Suprapubic skin (tissue), 4 donors: ENCODE measurements at regions not wholly inside any gene's neighbourhood (a gene's known extent, or its start where the extent isn't known, plus 50 kb on each side); places are given as distances from the start of the nearest gene placed in this dataset.

Experiments used
- DNase-seq, 2 donors: peaks; one replicate each; pipeline ENCODE4 v3.0.0-alpha.2; 2019; ENCODE audit warnings: low spot score in 2 of 2
- H3K27ac ChIP-seq: fragments of 200-600 bp; sonication (generic); one replicate; pipeline ENCODE4 v1.5.1; 2019
- H3K27me3 ChIP-seq: fragments of 200-600 bp; sonication (generic); one replicate; pipeline ENCODE4 v1.5.1; 2019
- H3K36me3 ChIP-seq: fragments of 200-600 bp; sonication (generic); one replicate; pipeline ENCODE4 v1.5.1; 2019
- H3K4me1 ChIP-seq: fragments of 200-600 bp; sonication (generic); one replicate; pipeline ENCODE4 v1.5.1; 2019
- H3K4me3 ChIP-seq: fragments of 200-600 bp; sonication (generic); one replicate; pipeline ENCODE4 v1.5.1; 2019; ENCODE audit warnings: mild to moderate bottlenecking
- H3K9me3 ChIP-seq: fragments of 200-600 bp; sonication (generic); one replicate; pipeline ENCODE4 v1.5.1; 2019
- CTCF ChIP-seq, 2 donors: fragments of 200-600 bp in 1 of 2; fragments of 450-650 bp in 1 of 2; sonication (generic) in 1 of 2; IDR thresholded peaks; one replicate each; pipeline ENCODE4 v1.5.1; 2016 to 2019; ENCODE audit warnings: antibody characterized with exemption in 2 of 2, mild to moderate bottlenecking in 1 of 2, moderate library complexity in 1 of 2
- EP300 ChIP-seq: sonication (generic); formaldehyde crosslinking; IDR thresholded peaks from one replicate; pipeline ENCODE4 v1.6.1; 2017; ENCODE audit warnings: antibody characterized with exemption
- POLR2A ChIP-seq, 2 donors: fragments of 450-650 bp; IDR thresholded peaks; one replicate each; pipeline ENCODE4 v1.6.1; 2017; ENCODE audit warnings: antibody characterized with exemption in 2 of 2, mild to moderate bottlenecking in 2 of 2, moderate library complexity in 2 of 2
- POLR2AphosphoS5 ChIP-seq, 3 donors: sonication (generic); formaldehyde crosslinking; IDR thresholded peaks; one replicate each; pipeline ENCODE4 v1.6.1; 2017; ENCODE audit warnings: antibody characterized with exemption in 3 of 3
- whole genome bisulfite sequencing: methylation state at CpG from one replicate; pipeline ENCODE4 v1.1.5; 2018; 5-methylcytosine and 5-hydroxymethylcytosine counted together

DNA sequence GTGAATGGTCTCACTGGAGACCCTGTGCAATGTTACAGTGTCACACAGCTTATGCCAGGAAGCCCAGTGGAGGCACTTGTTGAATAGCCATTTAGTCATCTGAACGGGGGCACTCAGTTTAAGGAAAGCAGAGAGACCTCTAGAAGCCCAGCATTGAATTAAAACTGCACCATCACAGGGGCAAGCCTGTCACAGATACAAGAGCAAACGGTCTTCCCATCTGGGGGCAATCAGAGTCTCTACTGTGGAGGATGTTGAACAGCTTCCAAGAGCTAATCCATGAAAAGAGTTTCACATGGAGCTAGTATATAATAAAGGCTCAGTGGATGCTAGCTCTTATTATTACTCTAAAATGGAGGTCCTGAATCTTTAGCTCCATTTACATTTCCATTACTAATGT is 553.7 kb upstream of the ARRDC4 start:
- TF ChIP-seq POLR2A (IDR thresholded peaks at IDR 0.05): no peak
- TF ChIP-seq EP300: no peak
- TF ChIP-seq CTCF (IDR thresholded peaks at IDR 0.05): no peak
- no peak for TF ChIP-seq POLR2AphosphoS5 (IDR thresholded peaks at IDR 0.05)
- Histone ChIP-seq H3K9me3 (no peaks in the 10 kb centered on the region), H3K4me1 (no peaks in the 10 kb centered on the region), H3K27me3 (no peaks in the 10 kb centered on the region), H3K27ac (no peak overlapping the region), H3K4me3 (no peak overlapping the region), H3K36me3 (no peaks in the 10 kb centered on the region)
- 59% methylated on average over 2 of the region's 2 CpGs for WGBS
- DNase-seq: no peak

DNA sequence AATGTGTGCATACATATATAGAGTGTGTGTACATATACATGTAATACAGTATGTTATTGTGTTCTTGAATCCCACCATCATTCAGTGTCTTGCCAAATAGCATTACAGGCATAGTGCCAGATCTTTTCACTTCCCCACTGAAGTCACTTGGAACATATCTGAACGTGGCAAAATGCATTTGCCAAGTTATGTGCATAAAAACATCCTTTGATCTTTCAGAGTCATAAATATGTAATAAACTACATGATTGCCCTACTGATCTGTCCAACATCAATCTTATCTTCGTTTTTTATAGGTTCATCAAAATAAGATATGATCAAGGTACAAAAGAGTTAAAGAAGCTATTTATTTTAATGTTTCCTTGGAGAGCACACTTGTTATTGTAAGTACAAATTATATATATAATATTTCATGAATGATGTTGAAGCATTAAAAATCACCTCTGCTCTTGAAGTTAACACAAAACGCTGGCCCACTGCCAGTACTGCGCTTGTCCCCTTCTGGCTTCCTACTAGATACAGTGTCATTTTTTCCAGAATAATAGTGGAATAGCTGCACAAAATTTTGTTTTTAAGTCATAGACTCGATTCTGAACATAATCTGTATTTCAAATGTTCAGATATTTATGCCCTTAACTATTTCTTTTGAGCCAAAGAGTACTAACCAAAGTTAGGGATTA is 549.5 kb upstream of the ARRDC4 start:
- 21% methylated on average over 5 of the region's 5 CpGs for WGBS
- no peak for TF ChIP-seq POLR2AphosphoS5 (IDR thresholded peaks at IDR 0.05)
- TF ChIP-seq POLR2A (IDR thresholded peaks at IDR 0.05): no peak
- TF ChIP-seq EP300: no peak
- no peak for TF ChIP-seq CTCF (IDR thresholded peaks at IDR 0.05)
- Histone ChIP-seq H3K4me1 (no peaks in the 10 kb centered on the region), H3K27ac (no peak overlapping the region), H3K4me3 (no peak overlapping the region), H3K36me3 (no peaks in the 10 kb centered on the region), H3K9me3 (no peaks in the 10 kb centered on the region), H3K27me3 (no peaks in the 10 kb centered on the region)
- DNase-seq: no peak

- Histone ChIP-seq H3K27ac (no peak overlapping the region), H3K4me1 (no peaks in the 10 kb centered on the region), H3K27me3 (no peaks in the 10 kb centered on the region), H3K36me3 (no peaks in the 10 kb centered on the region), H3K9me3 (no peaks in the 10 kb centered on the region), H3K4me3 (no peak overlapping the region)
- TF ChIP-seq POLR2A (IDR thresholded peaks at IDR 0.05) (no peak), POLR2AphosphoS5 (IDR thresholded peaks at IDR 0.05) (no peak), CTCF (IDR thresholded peaks at IDR 0.05) (no peak), EP300 (no peak)
- WGBS: 56% methylated on average over 1 of the region's 1 CpG
- no peak for DNase-seq
Observed at GRCh38 chr15:97420130-97420529, 540.4 kb upstream of the ARRDC4 start.

GRCh38 chr15:97425596-97425995 is 534.9 kb upstream of the ARRDC4 start:
- Histone ChIP-seq H3K4me1 (no peaks in the 10 kb centered on the region), H3K27me3 (no peaks in the 10 kb centered on the region), H3K4me3 (no peak overlapping the region), H3K36me3 (no peaks in the 10 kb centered on the region), H3K9me3 (no peaks in the 10 kb centered on the region), H3K27ac (no peak overlapping the region)
- WGBS: 69% methylated on average over 5 of the region's 5 CpGs
- no peak for DNase-seq
- TF ChIP-seq POLR2AphosphoS5 (IDR thresholded peaks at IDR 0.05) (no peak), CTCF (IDR thresholded peaks at IDR 0.05) (no peak), POLR2A (IDR thresholded peaks at IDR 0.05) (no peak), EP300 (no peak)

- DNase-seq: no peak
- 48% methylated on average over 1 of the region's 1 CpG for WGBS
- Histone ChIP-seq H3K4me1 (no peaks in the 10 kb centered on the region), H3K36me3 (no peaks in the 10 kb centered on the region), H3K27ac (no peak overlapping the region), H3K9me3 (no peaks in the 10 kb centered on the region), H3K27me3 (no peaks in the 10 kb centered on the region), H3K4me3 (no peak overlapping the region)
- no peak for TF ChIP-seq EP300
- no peak for TF ChIP-seq CTCF (IDR thresholded peaks at IDR 0.05)
- no peak for TF ChIP-seq POLR2A (IDR thresholded peaks at IDR 0.05)
- no peak for TF ChIP-seq POLR2AphosphoS5 (IDR thresholded peaks at IDR 0.05)
Observed at GRCh38 chr15:97443101-97443500, 517.4 kb upstream of the ARRDC4 start.
